A549 (cell line): ENCODE measurements at regions not wholly inside any gene's neighbourhood (a gene's known extent, or its start where the extent isn't known, plus 50 kb on each side); places are given as distances from the start of the nearest gene placed in this dataset.
"Not testable (repeated sequence)": the region's sequence is repeated elsewhere in the genome, so short reads cannot be mapped to it uniquely, and the experiment has no call there.

Experiments used
- CTCF ChIP-seq: fragments of >200 bp; sonication (Bioruptor Twin); formaldehyde crosslinking; IDR thresholded peaks from 3 replicates; pipeline ENCODE4 v1.5.1; 2016
- MAZ ChIP-seq: fragments of 150-350 bp; IDR thresholded peaks from 2 replicates; pipeline ENCODE4 v1.6.1; 2014; ENCODE audit warnings: antibody characterized with exemption, low read depth, low read length, borderline replicate concordance
- NPAS2 ChIP-seq: fragments of 250-450 bp; sonication (Bioruptor Pico); IDR thresholded peaks from 2 replicates; pipeline ENCODE4 v1.8.0; 2022; ENCODE audit warnings: mild to moderate bottlenecking, moderate library complexity, borderline replicate concordance
- NR3C1 ChIP-seq: fragments of >200 bp; sonication (Bioruptor Twin); formaldehyde crosslinking; IDR thresholded peaks from 3 replicates; pipeline ENCODE4 v1.6.1; 2017
- POLR2A ChIP-seq: IDR thresholded peaks from 2 replicates; pipeline ENCODE4 v1.6.1; 2012; ENCODE audit warnings: mild to moderate bottlenecking, low read length
- RNF2 ChIP-seq: fragments of 200-600 bp; sonication (generic); IDR thresholded peaks from 2 replicates; pipeline ENCODE4 v1.6.1; 2016; ENCODE audit warnings: low read depth, mild to moderate bottlenecking, antibody characterized with exemption, moderate library complexity, borderline replicate concordance
- SMC3 ChIP-seq: fragments of >200 bp; sonication (Bioruptor Twin); formaldehyde crosslinking; IDR thresholded peaks from 3 replicates; pipeline ENCODE4 v1.6.1; 2018; ENCODE audit warnings: inconsistent platforms

DNA sequence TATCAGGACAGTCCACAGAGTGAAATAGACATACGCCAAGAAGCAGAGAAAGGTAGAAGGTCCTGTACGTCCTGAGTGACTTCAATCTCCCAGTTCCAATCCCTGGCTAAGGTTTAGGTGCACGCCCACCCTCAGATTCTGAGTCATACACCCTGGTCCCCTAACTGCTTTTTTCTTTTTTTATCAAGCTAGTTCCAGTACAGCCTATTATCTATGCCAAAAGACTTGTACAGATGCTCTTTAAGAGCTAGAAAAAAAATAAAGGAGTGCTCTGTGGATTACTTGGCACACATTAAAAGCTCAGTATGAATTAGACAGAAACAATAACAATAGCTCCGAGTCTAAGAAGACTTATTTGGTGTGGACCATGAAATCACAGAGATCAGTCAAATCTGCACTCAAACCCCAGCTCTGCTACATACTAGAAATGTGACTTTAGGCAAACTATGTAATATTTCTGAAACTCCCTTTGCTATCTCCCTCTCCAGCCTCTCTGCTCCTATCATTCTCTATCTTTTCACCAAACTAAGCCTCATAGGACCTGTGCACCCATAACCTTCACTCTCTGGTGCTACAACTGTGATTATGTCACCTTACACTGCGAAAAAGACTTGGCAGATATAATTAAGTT lies 168.8 kb upstream of the KCTD7 start:
- not testable (repeated sequence) for TF ChIP-seq CTCF; NR3C1; POLR2A; NPAS2 (CRISPR knock-in tag); MAZ; SMC3; RNF2
